ENCODE measurements at regions not wholly inside any gene's neighbourhood (a gene's known extent, or its start where the extent isn't known, plus 50 kb on each side); places are given as distances from the start of the nearest gene placed in this dataset.

DNA sequence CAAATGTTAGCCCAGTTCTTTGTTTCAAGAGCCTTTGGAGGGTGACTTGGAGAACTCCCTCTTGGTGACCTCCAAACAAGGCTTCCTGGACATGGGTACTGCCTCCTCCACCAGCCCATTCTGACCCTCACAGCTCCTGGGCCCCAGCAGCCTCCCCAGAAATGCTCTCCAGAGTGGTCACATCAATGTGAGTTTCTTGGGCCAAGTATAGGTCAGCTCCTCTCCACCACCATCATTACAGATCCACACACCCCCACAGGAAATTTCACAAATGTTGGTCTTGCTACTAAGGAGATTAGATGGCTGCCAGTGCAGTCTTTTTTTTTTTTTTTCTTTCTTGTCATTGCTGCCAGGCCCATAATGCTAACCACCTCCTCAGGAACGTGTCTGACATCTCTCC lies 410.7 kb downstream of the DTWD2 start:
- TF ChIP-seq, protein P1, sequence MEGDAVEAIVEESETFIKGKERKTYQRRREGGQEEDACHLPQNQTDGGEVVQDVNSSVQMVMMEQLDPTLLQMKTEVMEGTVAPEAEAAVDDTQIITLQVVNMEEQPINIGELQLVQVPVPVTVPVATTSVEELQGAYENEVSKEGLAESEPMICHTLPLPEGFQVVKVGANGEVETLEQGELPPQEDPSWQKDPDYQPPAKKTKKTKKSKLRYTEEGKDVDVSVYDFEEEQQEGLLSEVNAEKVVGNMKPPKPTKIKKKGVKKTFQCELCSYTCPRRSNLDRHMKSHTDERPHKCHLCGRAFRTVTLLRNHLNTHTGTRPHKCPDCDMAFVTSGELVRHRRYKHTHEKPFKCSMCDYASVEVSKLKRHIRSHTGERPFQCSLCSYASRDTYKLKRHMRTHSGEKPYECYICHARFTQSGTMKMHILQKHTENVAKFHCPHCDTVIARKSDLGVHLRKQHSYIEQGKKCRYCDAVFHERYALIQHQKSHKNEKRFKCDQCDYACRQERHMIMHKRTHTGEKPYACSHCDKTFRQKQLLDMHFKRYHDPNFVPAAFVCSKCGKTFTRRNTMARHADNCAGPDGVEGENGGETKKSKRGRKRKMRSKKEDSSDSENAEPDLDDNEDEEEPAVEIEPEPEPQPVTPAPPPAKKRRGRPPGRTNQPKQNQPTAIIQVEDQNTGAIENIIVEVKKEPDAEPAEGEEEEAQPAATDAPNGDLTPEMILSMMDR (conservative IDR thresholded peaks at IDR 0.05) = no peak
- TF ChIP-seq EZH2 (IDR thresholded peaks at IDR 0.05; ENCODE audit: low read depth) = no peak
